ENCODE measurements at regions not wholly inside any gene's neighbourhood (a gene's known extent, or its start where the extent isn't known, plus 50 kb on each side); places are given as distances from the start of the nearest gene placed in this dataset.
"Not testable (repeated sequence)": the region's sequence is repeated elsewhere in the genome, so short reads cannot be mapped to it uniquely, and the experiment has no call there.

- H3K27me3 ChIP-seq (ENCODE audit: control insufficient read depth, insufficient read depth) = no peaks in the 10 kb centered on the region
- 75% methylated on average over 1 of the region's 1 CpG for WGBS
These were observed 716.8 kb downstream of the NSUN3 start for GRCh38 chr3:94779699-94780098.

DNA sequence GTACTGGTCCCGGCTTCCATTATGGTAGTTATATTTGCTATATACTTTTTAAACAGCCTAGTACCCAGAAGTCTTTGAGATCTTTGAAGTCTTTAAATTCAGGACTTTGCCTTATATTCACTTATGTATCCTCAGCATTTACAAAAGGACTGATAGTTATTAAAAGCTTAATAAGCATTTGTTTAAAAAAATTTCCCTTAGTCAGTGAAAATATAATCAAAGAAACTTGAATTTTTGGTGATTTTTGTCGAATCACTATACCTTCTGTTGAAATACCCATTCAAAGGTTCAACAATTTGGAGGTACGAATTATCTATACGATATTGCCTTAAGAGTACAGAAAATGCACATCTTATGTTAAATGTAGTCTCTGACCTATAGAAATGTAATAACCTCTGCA is 721.4 kb downstream of the NSUN3 start:
- Histone ChIP-seq H3K27me3 (ENCODE audit: control insufficient read depth, insufficient read depth) (no peaks in the 10 kb centered on the region), H3K4me3 (ENCODE audit: low read length) (no peak overlapping the region), H3K9me3 (ENCODE audit: control insufficient read depth, low read length) (no peaks in the 10 kb centered on the region), H3K27ac (ENCODE audit: low read length) (no peak overlapping the region), H3K4me1 (ENCODE audit: control insufficient read depth, insufficient read depth, low read length) (no peaks in the 10 kb centered on the region)
- DNase-seq = no peak
- ATAC-seq = no peak
- intact Hi-C loops (cut with DNase I) = no loop called here
- 75% methylated on average over 4 of the region's 4 CpGs for WGBS

More at GRCh38 chr3:94779699-94780098, 716.8 kb downstream of the NSUN3 start:
- no peak overlapping the region for H3K27ac ChIP-seq (ENCODE audit: low read length)
- intact Hi-C loops (cut with DNase I) = no loop called here
- ATAC-seq (no peak), DNase-seq (no peak)
- H3K4me3 ChIP-seq (ENCODE audit: low read length) = no peak overlapping the region
- H3K4me1 ChIP-seq (ENCODE audit: control insufficient read depth, insufficient read depth, low read length) = no peaks in the 10 kb centered on the region
- H3K9me3 ChIP-seq (ENCODE audit: control insufficient read depth, low read length) = no peaks in the 10 kb centered on the region

- Histone ChIP-seq H3K4me1 (ENCODE audit: control insufficient read depth, insufficient read depth, low read length) (no peaks in the 10 kb centered on the region), H3K9me3 (ENCODE audit: control insufficient read depth, low read length) (no peaks in the 10 kb centered on the region), H3K4me3 (ENCODE audit: low read length) (no peak overlapping the region), H3K27me3 (ENCODE audit: control insufficient read depth, insufficient read depth) (no peaks in the 10 kb centered on the region), H3K27ac (ENCODE audit: low read length) (no peak overlapping the region)
- no peak for ATAC-seq
- no peak for DNase-seq
- WGBS = 79% methylated on average over 5 of the region's 5 CpGs
- intact Hi-C loops (cut with DNase I) = no loop called here
These were observed 724.2 kb downstream of the NSUN3 start for GRCh38 chr3:94787066-94787465.

GRCh38 chr3:94787734-94788270 is 724.9 kb downstream of the NSUN3 start:
- Histone ChIP-seq H3K27me3 (ENCODE audit: control insufficient read depth, insufficient read depth) (no peaks in the 10 kb centered on the region), H3K4me3 (ENCODE audit: low read length) (no peak overlapping the region), H3K9me3 (ENCODE audit: control insufficient read depth, low read length) (no peaks in the 10 kb centered on the region), H3K4me1 (ENCODE audit: control insufficient read depth, insufficient read depth, low read length) (no peaks in the 10 kb centered on the region), H3K27ac (ENCODE audit: low read length) (no peak overlapping the region)
- WGBS = 20% methylated on average over 1 of the region's 1 CpG
- intact Hi-C loops (cut with DNase I) = no loop called here
- ATAC-seq (no peak), DNase-seq (no peak)

GRCh38 chr3:94794563-94794962 is 731.7 kb downstream of the NSUN3 start:
- no peaks in the 10 kb centered on the region for H3K27me3 ChIP-seq (ENCODE audit: control insufficient read depth, insufficient read depth)
- intact Hi-C loops (cut with DNase I) = no loop called here

DNA sequence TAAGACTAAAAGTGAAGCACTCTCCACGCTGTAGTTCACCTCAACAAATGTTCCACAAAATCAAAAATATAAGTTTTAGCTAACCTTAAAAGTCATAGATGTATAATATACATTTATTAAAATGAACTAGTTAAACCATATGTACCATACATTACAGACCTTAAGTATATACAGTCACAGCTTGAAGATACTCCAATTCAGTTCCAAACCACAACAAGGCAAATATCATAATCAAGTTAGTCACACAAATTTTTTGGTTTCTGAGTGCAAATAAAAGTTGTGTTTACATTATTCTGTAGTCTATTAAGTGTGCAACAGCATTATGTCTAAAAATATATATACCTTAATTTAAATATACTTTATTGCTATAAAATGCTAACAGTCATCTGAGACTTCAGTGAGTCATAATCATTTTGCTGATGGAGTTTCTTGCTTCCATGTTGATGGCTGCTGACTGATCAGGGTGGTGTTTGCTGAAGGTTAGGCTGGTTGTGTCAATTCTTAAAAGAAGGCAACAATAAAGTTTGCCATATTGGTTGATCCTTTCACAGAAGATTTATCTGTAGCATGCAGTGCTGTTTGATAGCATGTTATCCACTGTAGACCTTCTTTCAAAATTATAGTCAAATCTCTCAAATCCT is 736.7 kb downstream of the NSUN3 start:
- intact Hi-C loops (cut with DNase I) = no loop called here
- WGBS = 89% methylated on average over 1 of the region's 1 CpG
- no peak for DNase-seq

More at GRCh38 chr3:94794563-94794962, 731.7 kb downstream of the NSUN3 start:
- no peaks in the 10 kb centered on the region for H3K4me1 ChIP-seq (ENCODE audit: control insufficient read depth, insufficient read depth, low read length)
- no peak overlapping the region for H3K4me3 ChIP-seq (ENCODE audit: low read length)
- no peak for DNase-seq
- H3K9me3 ChIP-seq (ENCODE audit: control insufficient read depth, low read length) = no peaks in the 10 kb centered on the region
- ATAC-seq = no peak
- no peak overlapping the region for H3K27ac ChIP-seq (ENCODE audit: low read length)

GRCh38 chr3:94811836-94812235 is 749.0 kb downstream of the NSUN3 start:
- H3K9me3 ChIP-seq (ENCODE audit: control insufficient read depth, low read length) = no peaks in the 10 kb centered on the region
- ATAC-seq (no peak), DNase-seq (no peak)
- 72% methylated on average over 2 of the region's 2 CpGs for WGBS
- intact Hi-C loops (cut with DNase I) = no loop called here
- no peak overlapping the region for H3K27ac ChIP-seq (ENCODE audit: low read length)
- H3K4me3 ChIP-seq (ENCODE audit: low read length) = no peak overlapping the region
- no peaks in the 10 kb centered on the region for H3K27me3 ChIP-seq (ENCODE audit: control insufficient read depth, insufficient read depth)
- no peaks in the 10 kb centered on the region for H3K4me1 ChIP-seq (ENCODE audit: control insufficient read depth, insufficient read depth, low read length)

More for the DNA sequence above, 736.7 kb downstream of the NSUN3 start:
- no peak for ATAC-seq
- Histone ChIP-seq H3K27ac (ENCODE audit: low read length) (no peak overlapping the region), H3K27me3 (ENCODE audit: control insufficient read depth, insufficient read depth) (no peaks in the 10 kb centered on the region), H3K9me3 (ENCODE audit: control insufficient read depth, low read length) (no peaks in the 10 kb centered on the region), H3K4me1 (ENCODE audit: control insufficient read depth, insufficient read depth, low read length) (no peaks in the 10 kb centered on the region), H3K4me3 (ENCODE audit: low read length) (no peak overlapping the region)

- no peaks in the 10 kb centered on the region for H3K4me1 ChIP-seq (ENCODE audit: control insufficient read depth, insufficient read depth, low read length)
- no peaks in the 10 kb centered on the region for H3K27me3 ChIP-seq (ENCODE audit: control insufficient read depth, insufficient read depth)
- no peaks in the 10 kb centered on the region for H3K9me3 ChIP-seq (ENCODE audit: control insufficient read depth, low read length)
- ATAC-seq = no peak
- no peak overlapping the region for H3K4me3 ChIP-seq (ENCODE audit: low read length)
- 42% methylated on average over 1 of the region's 1 CpG for WGBS
- no peak for DNase-seq
- intact Hi-C loops (cut with DNase I) = no loop called here
- H3K27ac ChIP-seq (ENCODE audit: low read length) = no peak overlapping the region
These were observed 758.4 kb downstream of the NSUN3 start for GRCh38 chr3:94821241-94821640.

GRCh38 chr3:94822298-94822697 is 759.4 kb downstream of the NSUN3 start:
- intact Hi-C loops (cut with DNase I) = no loop called here
- ATAC-seq (no peak), DNase-seq (no peak)
- 57% methylated on average over 2 of the region's 2 CpGs for WGBS
- Histone ChIP-seq H3K9me3 (ENCODE audit: control insufficient read depth, low read length) (no peaks in the 10 kb centered on the region), H3K4me3 (ENCODE audit: low read length) (no peak overlapping the region), H3K27me3 (ENCODE audit: control insufficient read depth, insufficient read depth) (no peaks in the 10 kb centered on the region), H3K27ac (ENCODE audit: low read length) (no peak overlapping the region), H3K4me1 (ENCODE audit: control insufficient read depth, insufficient read depth, low read length) (no peaks in the 10 kb centered on the region)

DNA sequence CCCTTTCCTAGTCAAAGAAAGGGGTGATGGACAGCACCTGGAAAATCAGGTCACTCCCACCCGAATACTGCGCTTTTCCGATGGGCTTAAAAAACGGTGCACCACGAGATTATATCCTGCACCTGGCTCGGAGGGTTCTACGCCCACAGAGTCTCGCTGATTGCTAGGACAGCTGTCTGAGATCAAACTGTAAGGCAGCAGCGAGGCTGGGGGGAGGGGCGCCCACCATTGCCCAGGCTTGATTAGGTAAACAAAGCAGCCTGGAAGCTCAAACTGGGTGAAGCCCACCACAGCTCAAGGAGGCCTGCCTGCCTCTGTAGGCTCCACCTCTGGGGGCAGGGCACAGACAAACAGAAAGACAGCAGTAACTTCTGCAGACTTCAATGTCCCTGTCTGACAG is 783.4 kb downstream of the NSUN3 start:
- peak in 1 of 3 donors; percentile 30 for DNase-seq
- not testable (repeated sequence) for ATAC-seq

GRCh38 chr3:94862703-94863102 is 799.8 kb downstream of the NSUN3 start:
- intact Hi-C loops (cut with DNase I) = no loop called here
- ATAC-seq (no peak), DNase-seq (no peak)
- 59% methylated on average over 3 of the region's 3 CpGs for WGBS
- Histone ChIP-seq H3K9me3 (ENCODE audit: control insufficient read depth, low read length) (peaks cover 8% of the 10 kb centered on the region), H3K27ac (ENCODE audit: low read length) (no peak overlapping the region), H3K27me3 (ENCODE audit: control insufficient read depth, insufficient read depth) (no peaks in the 10 kb centered on the region), H3K4me1 (ENCODE audit: control insufficient read depth, insufficient read depth, low read length) (no peaks in the 10 kb centered on the region), H3K4me3 (ENCODE audit: low read length) (no peak overlapping the region)

More for the DNA sequence above, 783.4 kb downstream of the NSUN3 start:
- H3K27ac ChIP-seq (ENCODE audit: low read length); H3K4me1 ChIP-seq (ENCODE audit: control insufficient read depth, insufficient read depth, low read length); intact Hi-C loops (cut with DNase I); H3K4me3 ChIP-seq (ENCODE audit: low read length); H3K9me3 ChIP-seq (ENCODE audit: control insufficient read depth, low read length); H3K27me3 ChIP-seq (ENCODE audit: control insufficient read depth, insufficient read depth): not testable (repeated sequence)
- WGBS = 82% methylated on average over 10 of the region's 10 CpGs
